ENCODE measurements at regions not wholly inside any gene's neighbourhood (a gene's known extent, or its start where the extent isn't known, plus 50 kb on each side); places are given as distances from the start of the nearest gene placed in this dataset.

GRCh38 chr18:47520263-47520662 is 268.8 kb upstream of the SKOR2 start:
- Mint-ChIP-seq H3K4me3 (no peak overlapping the region), H3K27me3 (ENCODE audit: low read depth in 3 of 3) (peaks cover 1 to 4% (median 3%) of the 10 kb centered on the region in 3 donors), H3K4me1 (no peaks in the 10 kb centered on the region), H3K27ac (peak overlapping the region in 1 of 7 donors; percentile 63), H3K9me3 (peaks cover 0 to 15% (median 3%) of the 10 kb centered on the region in 7 donors), H3K36me3 (no peaks in the 10 kb centered on the region)
- Histone ChIP-seq H3K4me3 (replicated peaks in 1 of 3; ENCODE audit: low read depth in 2 of 3, low read length in 3 of 3) (no peak overlapping the region), H3K9me3 (replicated peaks in 1 of 2; ENCODE audit: control insufficient read depth in 1 of 2, insufficient read depth in 1 of 2, low read length in 2 of 2) (no peaks in the 10 kb centered on the region), H3K4me1 (ENCODE audit: control insufficient read depth in 1 of 2, insufficient read depth in 2 of 2, low read length in 2 of 2) (no peaks in the 10 kb centered on the region), H3K27me3 (ENCODE audit: control insufficient read depth in 2 of 2, insufficient read depth in 2 of 2, low read length in 2 of 2) (no peaks in the 10 kb centered on the region), H3K36me3 (replicated peaks in 1 of 2; ENCODE audit: control insufficient read depth in 1 of 2, insufficient read depth in 2 of 2, low read length in 2 of 2) (no peaks in the 10 kb centered on the region), H3K27ac (ENCODE audit: low read depth in 1 of 2, low read length in 2 of 2) (no peak overlapping the region), H4K20me1 (ENCODE audit: insufficient read depth, low read length) (no peaks in the 10 kb centered on the region), H3K9ac (ENCODE audit: insufficient read depth, low read length, poor library complexity, severe bottlenecking) (no peak overlapping the region), H3K4me2 (replicated peaks; ENCODE audit: extremely low read depth, low read length, poor library complexity, severe bottlenecking) (no peak overlapping the region), H2AFZ (ENCODE audit: insufficient read depth, low read depth, low read length, poor library complexity, severe bottlenecking) (no peak overlapping the region), H3K79me2 (ENCODE audit: insufficient read depth, low read length) (no peaks in the 10 kb centered on the region)
- WGBS (ENCODE audit: insufficient coverage) = no CpG with 5 or more reads among the region's 9 CpGs
- no peak for TF ChIP-seq CTCF (IDR thresholded peaks at IDR 0.05)
- intact Hi-C loops (cut with micrococcal nuclease) = no loop called here
- DNase-seq = no peak

GRCh38 chr18:47519706-47520105 is 268.2 kb upstream of the SKOR2 start:
- no peak overlapping the region for H3K27ac ChIP-seq (ENCODE audit: low read depth in 1 of 2, low read length in 2 of 2)
- Mint-ChIP-seq H3K4me1 (no peaks in the 10 kb centered on the region), H3K9me3 (peaks cover 0 to 12% (median 3%) of the 10 kb centered on the region in 7 donors), H3K27me3 (ENCODE audit: low read depth in 3 of 3) (peaks cover 1 to 4% (median 3%) of the 10 kb centered on the region in 3 donors), H3K36me3 (no peaks in the 10 kb centered on the region), H3K4me3 (no peak overlapping the region), H3K27ac (no peak overlapping the region)
- no peak for DNase-seq
- H4K20me1 ChIP-seq (ENCODE audit: insufficient read depth, low read length) = no peaks in the 10 kb centered on the region
- no peak for TF ChIP-seq CTCF (IDR thresholded peaks at IDR 0.05)
- intact Hi-C loops (cut with micrococcal nuclease) = no loop called here
- H3K4me3 ChIP-seq (replicated peaks in 1 of 3; ENCODE audit: low read depth in 2 of 3, low read length in 3 of 3) = no peak overlapping the region
- H3K4me1 ChIP-seq (ENCODE audit: control insufficient read depth in 1 of 2, insufficient read depth in 2 of 2, low read length in 2 of 2) = no peaks in the 10 kb centered on the region
- H3K4me2 ChIP-seq (replicated peaks; ENCODE audit: extremely low read depth, low read length, poor library complexity, severe bottlenecking) = no peak overlapping the region
- no peaks in the 10 kb centered on the region for H3K36me3 ChIP-seq (replicated peaks in 1 of 2; ENCODE audit: control insufficient read depth in 1 of 2, insufficient read depth in 2 of 2, low read length in 2 of 2)
- no peaks in the 10 kb centered on the region for H3K9me3 ChIP-seq (replicated peaks in 1 of 2; ENCODE audit: control insufficient read depth in 1 of 2, insufficient read depth in 1 of 2, low read length in 2 of 2)
- H2AFZ ChIP-seq (ENCODE audit: insufficient read depth, low read depth, low read length, poor library complexity, severe bottlenecking) = no peak overlapping the region
- no peaks in the 10 kb centered on the region for H3K79me2 ChIP-seq (ENCODE audit: insufficient read depth, low read length)
- no peak overlapping the region for H3K9ac ChIP-seq (ENCODE audit: insufficient read depth, low read length, poor library complexity, severe bottlenecking)
- no peaks in the 10 kb centered on the region for H3K27me3 ChIP-seq (ENCODE audit: control insufficient read depth in 2 of 2, insufficient read depth in 2 of 2, low read length in 2 of 2)
